T-helper 22 cell (primary cell): ENCODE measurements at regions not wholly inside any gene's neighbourhood (a gene's known extent, or its start where the extent isn't known, plus 50 kb on each side); places are given as distances from the start of the nearest gene placed in this dataset.
A peak's percentile ranks its signal among the peaks of the same experiment; 100 is the strongest.

Source experiments
- DNase-seq: peaks from one replicate; pipeline ENCODE4 v3.0.0-alpha.2; 2020; ENCODE audit warnings: low read depth

GRCh38 chr2:144213797-144214196, 306.1 kb downstream of the ZEB2 start:
- no peak for DNase-seq

DNA sequence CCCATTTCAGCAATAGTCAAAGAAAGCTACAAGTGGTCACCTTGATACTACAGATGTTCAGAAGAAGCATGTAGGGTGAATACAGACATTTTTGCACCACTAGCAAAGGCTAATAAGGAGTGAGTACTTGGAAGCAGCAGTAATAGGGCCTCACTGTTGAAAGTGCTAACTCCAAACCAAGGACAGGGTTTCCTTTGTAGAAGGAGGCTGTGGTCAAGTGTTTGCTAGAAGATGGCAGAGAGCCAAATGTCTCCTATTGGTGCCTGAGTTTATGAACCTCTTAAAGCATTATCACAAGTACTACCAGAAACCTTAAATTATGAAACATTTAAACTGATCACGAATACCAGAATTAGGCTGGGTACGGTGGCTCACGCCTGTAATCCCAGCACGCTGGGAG, 308.1 kb downstream of the ZEB2 start:
- DNase-seq = no peak

DNA sequence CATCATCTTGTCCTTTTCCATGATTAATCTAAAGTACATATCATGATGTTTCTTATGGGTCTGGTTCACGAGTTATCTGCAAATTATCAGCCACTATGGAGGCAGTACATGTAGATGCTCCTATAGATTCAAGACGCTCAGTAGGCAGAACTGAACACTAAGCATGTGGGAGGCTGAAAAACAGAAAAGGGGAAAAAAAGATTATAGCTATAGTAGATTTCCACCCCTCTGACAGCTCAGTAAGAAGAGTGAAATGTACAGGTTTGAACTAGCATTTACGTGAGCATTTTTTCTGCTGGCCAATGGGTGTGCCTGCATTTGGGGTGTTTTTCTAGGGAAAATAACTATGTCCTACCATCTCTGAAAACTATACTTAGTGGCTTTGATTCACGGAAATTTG, 308.9 kb downstream of the ZEB2 start:
- DNase-seq = no peak

DNA sequence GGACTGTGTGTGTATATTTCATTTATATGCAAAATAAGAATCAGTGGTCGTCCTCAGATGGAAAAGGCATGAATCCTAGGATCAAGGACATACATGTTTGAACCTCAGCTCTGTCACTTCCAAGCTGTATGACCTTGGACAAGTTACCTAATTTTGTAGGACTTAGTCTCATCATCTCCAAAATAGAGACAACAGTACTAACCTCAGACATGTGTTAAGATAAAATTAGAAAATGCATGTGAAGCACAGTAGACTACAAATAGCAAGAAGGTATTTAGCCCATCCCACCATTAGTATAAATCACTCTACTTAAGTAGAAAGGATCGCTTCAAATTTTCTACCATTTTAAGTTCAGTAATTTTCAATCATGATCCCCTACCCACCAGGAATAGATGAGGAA, 309.8 kb downstream of the ZEB2 start:
- no peak for DNase-seq

GRCh38 chr2:144208924-144209323, 311.0 kb downstream of the ZEB2 start:
- DNase-seq = no peak

DNA sequence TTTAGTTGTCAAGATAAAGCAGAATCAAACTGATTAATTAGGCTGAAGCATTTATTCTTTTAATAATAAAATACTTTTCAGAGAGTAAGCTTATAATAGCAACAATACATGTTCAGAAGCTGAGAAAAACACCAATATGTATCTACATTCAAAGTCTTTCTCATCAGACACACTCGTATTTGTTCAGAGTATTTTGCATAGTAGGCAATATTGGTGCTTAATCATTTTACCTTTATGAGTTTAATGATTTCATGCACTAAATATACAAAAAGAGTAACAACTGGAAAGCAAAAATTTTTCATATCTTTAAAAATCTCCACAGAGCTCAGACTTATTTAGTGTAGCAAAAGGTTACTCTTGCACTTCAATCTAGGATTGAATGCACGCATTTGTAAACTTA, 313.9 kb downstream of the ZEB2 start:
- DNase-seq = no peak

DNA sequence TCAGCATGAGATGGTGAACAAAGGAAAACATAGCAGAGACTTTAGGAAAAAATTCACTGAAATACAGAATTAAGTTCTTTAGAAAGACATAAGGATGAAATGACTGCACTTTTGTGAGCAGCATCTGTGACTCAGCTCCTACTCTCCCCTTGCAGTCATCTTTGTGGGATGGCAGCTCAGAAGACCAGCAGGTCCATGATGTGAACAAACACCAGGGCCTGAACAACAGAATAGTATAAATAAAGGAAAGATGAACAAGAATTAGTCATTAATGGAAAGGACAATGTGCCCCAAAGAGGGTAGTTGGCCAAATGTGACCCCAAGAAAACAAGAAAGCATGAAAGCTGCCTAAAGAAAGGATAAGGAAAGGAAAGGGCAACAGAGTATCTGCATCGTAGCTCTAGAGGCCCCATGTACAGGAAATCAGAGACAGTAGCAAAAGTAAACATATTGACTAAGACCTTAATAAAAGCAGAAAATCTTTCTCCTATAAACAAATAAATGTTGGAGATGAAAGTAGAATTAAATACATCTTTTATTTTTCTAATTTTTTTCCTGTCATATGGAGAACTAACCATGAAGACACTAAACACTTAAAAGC, 318.0 kb downstream of the ZEB2 start:
- no peak for DNase-seq

GRCh38 chr2:144201126-144201525, 318.8 kb downstream of the ZEB2 start:
- DNase-seq = no peak

DNA sequence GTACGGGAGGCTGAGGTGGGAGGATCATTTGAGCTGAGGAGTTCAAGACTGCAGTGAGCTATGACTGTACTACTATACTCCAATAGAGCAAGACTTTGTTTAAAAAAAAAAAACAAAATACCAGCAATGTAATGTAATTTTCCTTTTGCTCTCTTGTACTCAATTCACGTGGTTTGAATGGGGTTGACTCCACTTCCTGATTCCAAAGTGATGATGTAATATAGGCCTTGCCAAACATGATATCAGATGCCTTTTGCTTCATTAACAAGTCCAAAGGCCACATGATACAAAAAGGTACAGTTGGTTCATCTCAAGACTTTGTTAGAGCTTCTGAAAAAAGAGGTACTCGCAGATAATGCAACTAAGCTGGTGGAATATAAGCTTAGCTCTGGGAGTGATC, 321.8 kb downstream of the ZEB2 start:
- no peak for DNase-seq

- DNase-seq = no peak
These were observed 325.4 kb downstream of the ZEB2 start for GRCh38 chr2:144194326-144195071.

DNA sequence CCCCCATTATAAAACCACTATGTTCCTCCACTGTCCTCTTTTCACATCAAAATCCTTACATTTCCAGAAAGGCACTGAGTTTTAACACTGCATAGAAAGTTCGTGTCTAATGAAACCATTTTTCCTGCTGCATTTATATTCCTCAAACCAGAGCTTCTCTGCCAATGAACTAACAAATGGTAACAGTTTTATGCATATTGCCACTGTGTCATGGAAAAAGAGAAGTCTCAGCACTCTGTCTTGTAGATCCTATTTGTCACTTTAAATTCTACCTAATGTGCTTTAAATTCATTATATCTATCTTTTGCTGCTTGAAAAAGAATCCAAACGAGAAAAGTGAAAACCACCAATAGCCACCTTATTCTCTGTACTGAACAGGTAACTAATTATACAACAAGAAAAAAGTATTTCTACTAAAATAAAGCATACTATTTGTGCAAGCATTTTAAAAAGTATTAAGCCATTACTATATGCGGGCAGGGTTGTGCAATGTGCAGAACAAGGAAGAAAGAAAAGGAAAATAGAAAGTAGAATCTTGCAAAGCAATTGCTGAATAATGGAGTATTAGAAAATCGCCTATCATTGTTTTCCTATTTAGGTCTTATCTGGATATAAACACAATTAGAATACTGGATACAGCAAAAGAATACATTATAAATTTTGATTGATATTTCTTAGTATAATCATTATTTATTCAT, 328.9 kb downstream of the ZEB2 start:
- no peak for DNase-seq

- peak; percentile 63 for DNase-seq
These were observed 336.2 kb downstream of the ZEB2 start for GRCh38 chr2:144183727-144184126.

DNA sequence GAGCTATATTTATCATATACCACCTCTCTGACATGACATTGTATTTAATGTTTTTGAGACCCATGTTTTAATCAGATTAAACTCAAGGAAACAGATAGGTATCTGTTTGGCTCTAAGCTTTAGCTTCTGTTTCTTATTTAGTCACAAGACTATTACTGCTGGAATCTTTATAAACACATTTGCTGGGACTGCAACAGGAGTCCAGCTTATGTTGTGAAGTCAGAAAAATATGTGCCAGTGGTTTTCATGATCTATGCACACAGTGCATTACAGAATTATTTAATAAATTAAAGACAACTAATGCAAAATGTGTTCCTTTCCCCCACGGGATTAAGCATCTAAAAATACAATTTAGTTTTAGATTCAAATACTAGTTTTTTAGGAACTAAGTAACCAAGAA, 338.9 kb downstream of the ZEB2 start:
- no peak for DNase-seq

DNA sequence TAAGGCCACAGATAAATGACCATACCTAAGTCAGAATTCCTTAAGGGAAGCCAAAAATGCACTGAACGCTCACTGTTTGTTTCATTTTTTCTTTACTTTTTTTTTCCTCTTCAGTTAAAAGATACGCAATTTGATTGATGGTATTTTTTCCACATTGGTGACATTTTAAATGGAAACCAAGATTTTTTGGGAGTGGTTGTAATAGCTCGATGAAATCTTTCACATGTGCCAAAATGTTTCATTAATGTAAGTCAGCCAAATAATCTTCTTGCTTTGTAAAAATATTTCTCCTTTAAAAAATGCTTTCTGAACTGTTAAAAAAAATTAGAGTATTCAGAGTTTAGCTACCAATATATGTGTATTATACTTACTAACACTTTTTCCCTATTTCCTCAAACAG, 339.8 kb downstream of the ZEB2 start:
- no peak for DNase-seq

GRCh38 chr2:144170179-144170578, 349.7 kb downstream of the ZEB2 start:
- no peak for DNase-seq

- no peak for DNase-seq
These were observed 353.2 kb downstream of the ZEB2 start for GRCh38 chr2:144166743-144167142.

DNA sequence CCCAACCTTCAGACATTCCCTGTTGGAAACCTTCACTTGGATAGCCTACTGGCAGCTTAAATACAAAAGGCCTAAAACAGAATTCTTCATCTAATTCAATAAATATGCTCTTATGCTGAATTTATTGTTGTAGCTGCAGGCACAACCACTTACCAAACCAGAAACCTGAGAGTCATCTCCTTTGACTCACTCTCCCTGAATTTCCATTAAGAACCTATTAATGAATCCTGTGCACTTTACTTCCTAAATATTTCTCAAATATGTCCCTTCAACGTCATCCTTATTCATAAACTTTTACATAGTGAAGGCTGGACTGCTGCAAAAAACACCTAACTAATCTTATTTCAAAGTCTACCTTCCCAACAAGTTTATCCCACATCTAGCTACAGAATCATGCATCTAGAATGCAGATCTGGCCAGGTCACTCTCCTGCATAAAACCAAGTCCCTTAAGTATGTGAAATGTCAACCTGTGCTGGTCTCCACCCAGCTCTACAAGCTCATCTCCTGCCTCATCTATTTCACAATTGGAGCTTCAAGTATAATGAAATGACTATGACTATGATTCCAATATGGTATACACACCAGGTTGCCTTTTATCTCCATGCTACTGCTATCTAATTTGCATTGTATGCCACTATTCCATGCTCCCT, 354.2 kb downstream of the ZEB2 start:
- no peak for DNase-seq

GRCh38 chr2:144163592-144163991, 356.3 kb downstream of the ZEB2 start:
- DNase-seq = no peak

DNA sequence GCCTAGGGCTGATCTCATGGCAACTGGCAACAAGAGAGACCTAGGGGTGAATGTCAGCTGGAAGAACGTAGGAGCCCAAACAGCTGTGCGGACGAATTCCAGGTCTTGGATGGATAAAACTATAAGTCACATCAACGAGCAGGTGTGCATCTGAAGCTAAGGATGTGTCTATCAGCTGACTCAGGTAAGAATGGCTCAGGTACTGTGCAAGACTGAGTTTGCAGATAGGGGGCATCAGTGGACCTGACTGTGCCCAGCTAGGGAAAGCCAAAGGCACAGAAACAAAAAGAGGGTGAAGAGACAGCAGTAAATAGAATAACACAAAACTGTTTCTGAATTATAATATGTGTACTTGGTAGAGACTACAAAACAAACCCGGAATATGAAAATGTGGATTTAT, 357.3 kb downstream of the ZEB2 start:
- no peak for DNase-seq

GRCh38 chr2:144161061-144161460, 358.9 kb downstream of the ZEB2 start:
- DNase-seq = no peak

DNA sequence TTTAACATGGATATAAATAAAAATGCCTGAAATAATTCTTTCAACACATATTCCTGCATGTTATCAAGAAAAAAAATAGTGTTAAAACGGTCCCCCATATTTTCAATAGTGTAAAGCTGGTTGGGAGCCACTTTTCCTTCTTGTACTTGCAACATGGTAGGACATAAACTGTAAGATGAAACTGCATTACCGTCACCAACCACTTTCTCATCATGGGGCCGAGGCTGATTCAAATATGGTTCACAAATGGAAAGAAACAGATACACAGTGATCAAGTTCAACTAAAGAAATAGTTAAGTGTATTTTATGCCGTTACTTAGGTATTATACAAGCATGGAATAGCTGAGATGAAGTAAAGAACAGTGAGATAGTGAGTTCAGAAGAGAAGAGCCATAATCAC, 360.7 kb downstream of the ZEB2 start:
- no peak for DNase-seq

- no peak for DNase-seq
These were observed 361.8 kb downstream of the ZEB2 start for GRCh38 chr2:144158096-144158495.
